Left lung (tissue), 4 donors: ENCODE measurements at regions not wholly inside any gene's neighbourhood (a gene's known extent, or its start where the extent isn't known, plus 50 kb on each side); places are given as distances from the start of the nearest gene placed in this dataset.
A peak's percentile ranks its signal among the peaks of the same experiment; 100 is the strongest.

Experiments used
- ATAC-seq: fragments of 200-7000 bp; cut with Tn5 transposase; one replicate; pipeline ENCODE4 v1.9.1; 2020; ENCODE audit warnings: moderate library complexity
- DNase-seq, 4 donors: peaks; one replicate each; pipeline ENCODE4 v3.0.0-alpha.2; 2013 to 2020
- H3K27ac ChIP-seq, 2 donors: fragments of 200-600 bp; sonication (generic) in 1 of 2; one replicate each; pipeline versions ENCODE4 v1.5.0 to v1.8.0; 2020 to 2021
- H3K27me3 ChIP-seq, 2 donors: fragments of 200-600 bp; sonication (generic) in 1 of 2; one replicate each; pipeline versions ENCODE4 v1.5.0 to v1.8.0; 2020 to 2021
- H3K36me3 ChIP-seq, 2 donors: fragments of 200-600 bp; sonication (generic) in 1 of 2; one replicate each; pipeline versions ENCODE4 v1.5.0 to v1.8.0; 2020 to 2021
- H3K4me1 ChIP-seq, 2 donors: fragments of 200-600 bp; one replicate each; pipeline ENCODE4 v1.8.0; 2021
- H3K4me3 ChIP-seq, 2 donors: fragments of 200-600 bp; sonication (generic) in 1 of 2; one replicate each; pipeline versions ENCODE4 v1.5.0 to v1.8.0; 2020 to 2021; ENCODE audit warnings: mild to moderate bottlenecking in 1 of 2
- H3K9me3 ChIP-seq, 2 donors: fragments of 200-600 bp; sonication (generic) in 1 of 2; one replicate each; pipeline versions ENCODE4 v1.5.0 to v1.8.0; 2020 to 2021
- CTCF ChIP-seq, 2 donors: fragments of 200-600 bp; sonication (generic) in 1 of 2; IDR thresholded peaks; one replicate each; pipeline versions ENCODE4 v1.5.0 to v1.8.0; 2021; ENCODE audit warnings: antibody characterized with exemption in 2 of 2
- intact Hi-C, 2 donors: fragments of 100-400 bp; cut with DNase I; formaldehyde crosslinking; loops; one replicate each; pipeline versions ENCODE4 v1.11.2 to v1.14.2; 2022
- donor health status: DM: no; HTN: yes; CAD: no.
- donor health status: DM: no; HTN: no; CAD: no.

- Histone ChIP-seq H3K4me1 (no peaks in the 10 kb centered on the region), H3K36me3 (no peaks in the 10 kb centered on the region), H3K4me3 (no peak overlapping the region), H3K9me3 (no peaks in the 10 kb centered on the region), H3K27ac (no peak overlapping the region), H3K27me3 (no peaks in the 10 kb centered on the region)
- DNase-seq (no peak), ATAC-seq (no peak)
- intact Hi-C loops = no loop called here
- no peak for TF ChIP-seq CTCF (IDR thresholded peaks at IDR 0.05)
These were observed 1138.3 kb downstream of the ROBO2 start for GRCh38 chr3:78178209-78178608.

- ATAC-seq = no peak
- H3K4me3 ChIP-seq = no peak overlapping the region
- no peaks in the 10 kb centered on the region for H3K27me3 ChIP-seq
- H3K9me3 ChIP-seq = no peaks in the 10 kb centered on the region
- H3K27ac ChIP-seq = no peak overlapping the region
- TF ChIP-seq CTCF (IDR thresholded peaks at IDR 0.05) = no peak
- intact Hi-C loops = no loop called here
- no peaks in the 10 kb centered on the region for H3K4me1 ChIP-seq
- no peak for DNase-seq
- H3K36me3 ChIP-seq = no peaks in the 10 kb centered on the region
These were observed 1139.0 kb downstream of the ROBO2 start for GRCh38 chr3:78178740-78179363.

- Histone ChIP-seq H3K4me3 (no peak overlapping the region), H3K4me1 (no peaks in the 10 kb centered on the region), H3K27ac (no peak overlapping the region), H3K9me3 (no peaks in the 10 kb centered on the region), H3K27me3 (no peaks in the 10 kb centered on the region), H3K36me3 (no peaks in the 10 kb centered on the region)
- ATAC-seq = no peak
- DNase-seq = peak in 2 of 4 donors; percentile 21 to 33
- TF ChIP-seq CTCF (IDR thresholded peaks at IDR 0.05) = no peak
- intact Hi-C loops = no loop called here
These were observed 1144.2 kb downstream of the ROBO2 start for GRCh38 chr3:78183906-78184599.

- intact Hi-C loops = no loop called here
- no peaks in the 10 kb centered on the region for H3K27me3 ChIP-seq
- H3K27ac ChIP-seq = no peak overlapping the region
- no peak for TF ChIP-seq CTCF (IDR thresholded peaks at IDR 0.05)
- H3K36me3 ChIP-seq = no peaks in the 10 kb centered on the region
- no peaks in the 10 kb centered on the region for H3K4me1 ChIP-seq
- H3K4me3 ChIP-seq = no peak overlapping the region
- H3K9me3 ChIP-seq = peaks cover 0 to 9% of the 10 kb centered on the region in 2 donors
- ATAC-seq (no peak), DNase-seq (no peak)
These were observed 1146.5 kb downstream of the ROBO2 start for GRCh38 chr3:78186404-78186803.

- intact Hi-C loops = no loop called here
These were observed 1161.2 kb downstream of the ROBO2 start for GRCh38 chr3:78201091-78201490.

More at GRCh38 chr3:78201091-78201490, 1161.2 kb downstream of the ROBO2 start:
- no peak overlapping the region for H3K27ac ChIP-seq
- no peaks in the 10 kb centered on the region for H3K4me1 ChIP-seq
- TF ChIP-seq CTCF (IDR thresholded peaks at IDR 0.05) = no peak
- H3K4me3 ChIP-seq = no peak overlapping the region
- H3K27me3 ChIP-seq = no peaks in the 10 kb centered on the region
- no peaks in the 10 kb centered on the region for H3K36me3 ChIP-seq
- DNase-seq (no peak), ATAC-seq (no peak)
- H3K9me3 ChIP-seq = no peaks in the 10 kb centered on the region
